ENCODE measurements at regions not wholly inside any gene's neighbourhood (a gene's known extent, or its start where the extent isn't known, plus 50 kb on each side); places are given as distances from the start of the nearest gene placed in this dataset.
"Not testable (repeated sequence)": the region's sequence is repeated elsewhere in the genome, so short reads cannot be mapped to it uniquely, and the experiment has no call there.

GRCh38 chr5:116900793-116901192 lies 326.2 kb upstream of the SEMA6A start:
- Mint-ChIP-seq H3K4me3 (no peak overlapping the region), H3K9me3 (peaks cover 0 to under 1% of the 10 kb centered on the region in 2 donors), H3K27ac (no peak overlapping the region), H3K4me1 (no peaks in the 10 kb centered on the region), H3K27me3 (peaks cover 7% of the 10 kb centered on the region)
- ATAC-seq: no peak
- DNase-seq: no peak

- Mint-ChIP-seq H3K9me3 (no peaks in the 10 kb centered on the region), H3K27me3 (peaks cover 7% of the 10 kb centered on the region), H3K4me1 (no peaks in the 10 kb centered on the region), H3K4me3 (no peak overlapping the region), H3K27ac (no peak overlapping the region)
- no peak for ATAC-seq
- DNase-seq: no peak
These were observed 324.3 kb upstream of the SEMA6A start for GRCh38 chr5:116898917-116899316.

GRCh38 chr5:116897291-116897690 lies 322.7 kb upstream of the SEMA6A start:
- peaks cover 7% of the 10 kb centered on the region for H3K27me3 Mint-ChIP-seq
- no peaks in the 10 kb centered on the region for H3K9me3 Mint-ChIP-seq
- H3K4me3 Mint-ChIP-seq: no peak overlapping the region
- H3K4me1 Mint-ChIP-seq: no peaks in the 10 kb centered on the region
- no peak for ATAC-seq
- H3K27ac Mint-ChIP-seq: no peak overlapping the region
- DNase-seq: no peak

- Mint-ChIP-seq H3K9me3 (no peaks in the 10 kb centered on the region), H3K4me1 (no peaks in the 10 kb centered on the region), H3K4me3 (no peak overlapping the region), H3K27ac (no peak overlapping the region), H3K27me3 (peaks cover 2% of the 10 kb centered on the region)
- ATAC-seq: no peak
- DNase-seq: no peak
These were observed 321.4 kb upstream of the SEMA6A start for GRCh38 chr5:116896001-116896400.

GRCh38 chr5:116892993-116893392 lies 318.4 kb upstream of the SEMA6A start:
- ATAC-seq: no peak
- no peaks in the 10 kb centered on the region for H3K27me3 Mint-ChIP-seq
- H3K9me3 Mint-ChIP-seq: no peaks in the 10 kb centered on the region
- DNase-seq: no peak
- H3K4me3 Mint-ChIP-seq: no peak overlapping the region
- no peak overlapping the region for H3K27ac Mint-ChIP-seq
- H3K4me1 Mint-ChIP-seq: no peaks in the 10 kb centered on the region

GRCh38 chr5:116887104-116887503 lies 312.5 kb upstream of the SEMA6A start:
- H3K27ac Mint-ChIP-seq: no peak overlapping the region
- H3K4me3 Mint-ChIP-seq: no peak overlapping the region
- ATAC-seq: no peak
- no peaks in the 10 kb centered on the region for H3K9me3 Mint-ChIP-seq
- peaks cover 1% of the 10 kb centered on the region for H3K27me3 Mint-ChIP-seq
- no peaks in the 10 kb centered on the region for H3K4me1 Mint-ChIP-seq
- no peak for DNase-seq

- H3K27ac Mint-ChIP-seq: no peak overlapping the region
- H3K27me3 Mint-ChIP-seq: peaks cover 8% of the 10 kb centered on the region
- DNase-seq (no peak), ATAC-seq (no peak)
- no peaks in the 10 kb centered on the region for H3K4me1 Mint-ChIP-seq
- no peak overlapping the region for H3K4me3 Mint-ChIP-seq
- peaks cover 0 to 7% of the 10 kb centered on the region in 2 donors for H3K9me3 Mint-ChIP-seq
These were observed 311.2 kb upstream of the SEMA6A start for GRCh38 chr5:116885825-116886224.

- Mint-ChIP-seq H3K9me3 (peaks cover 0 to 7% of the 10 kb centered on the region in 2 donors), H3K27ac (no peak overlapping the region), H3K4me1 (no peaks in the 10 kb centered on the region), H3K27me3 (peaks cover 8% of the 10 kb centered on the region), H3K4me3 (no peak overlapping the region)
- DNase-seq: no peak
- ATAC-seq: no peak
These were observed 309.3 kb upstream of the SEMA6A start for GRCh38 chr5:116883875-116884274.

- H3K27ac Mint-ChIP-seq: no peak overlapping the region
- H3K4me1 Mint-ChIP-seq: no peaks in the 10 kb centered on the region
- peaks cover 8% of the 10 kb centered on the region for H3K27me3 Mint-ChIP-seq
- DNase-seq (no peak), ATAC-seq (no peak)
- H3K4me3 Mint-ChIP-seq: no peak overlapping the region
- peaks cover 4 to 7% of the 10 kb centered on the region in 2 donors for H3K9me3 Mint-ChIP-seq
These were observed 307.4 kb upstream of the SEMA6A start for GRCh38 chr5:116881921-116882531.

- Mint-ChIP-seq H3K27ac (no peak overlapping the region), H3K27me3 (peaks cover 8% of the 10 kb centered on the region), H3K4me1 (no peaks in the 10 kb centered on the region), H3K9me3 (peaks cover 4 to 7% of the 10 kb centered on the region in 2 donors), H3K4me3 (no peak overlapping the region)
- ATAC-seq: no peak
- DNase-seq: no peak
These were observed 306.0 kb upstream of the SEMA6A start for GRCh38 chr5:116880601-116881000.

- no peak for ATAC-seq
- H3K4me3 Mint-ChIP-seq: no peak overlapping the region
- no peaks in the 10 kb centered on the region for H3K4me1 Mint-ChIP-seq
- DNase-seq: no peak
- peaks cover 4 to 7% of the 10 kb centered on the region in 2 donors for H3K9me3 Mint-ChIP-seq
- peaks cover 8% of the 10 kb centered on the region for H3K27me3 Mint-ChIP-seq
- H3K27ac Mint-ChIP-seq: no peak overlapping the region
These were observed 305.5 kb upstream of the SEMA6A start for GRCh38 chr5:116880150-116880549.

GRCh38 chr5:116876240-116876840 lies 301.7 kb upstream of the SEMA6A start:
- no peak overlapping the region for H3K4me3 Mint-ChIP-seq
- H3K9me3 Mint-ChIP-seq: peaks cover 1 to 4% of the 10 kb centered on the region in 2 donors
- ATAC-seq (no peak), DNase-seq (no peak)
- H3K27ac Mint-ChIP-seq: no peak overlapping the region
- H3K27me3 Mint-ChIP-seq: no peaks in the 10 kb centered on the region
- no peaks in the 10 kb centered on the region for H3K4me1 Mint-ChIP-seq

- Mint-ChIP-seq H3K4me3 (no peak overlapping the region), H3K4me1 (no peaks in the 10 kb centered on the region), H3K9me3 (peaks cover 4 to 15% of the 10 kb centered on the region in 2 donors), H3K27ac (no peak overlapping the region), H3K27me3 (peaks cover 9% of the 10 kb centered on the region)
- DNase-seq: no peak
- no peak for ATAC-seq
These were observed 298.4 kb upstream of the SEMA6A start for GRCh38 chr5:116872986-116873385.

- Mint-ChIP-seq H3K27me3 (peaks cover 9% of the 10 kb centered on the region), H3K9me3 (peaks cover 5 to 15% of the 10 kb centered on the region in 2 donors), H3K4me3 (no peak overlapping the region), H3K4me1 (no peaks in the 10 kb centered on the region), H3K27ac (no peak overlapping the region)
- ATAC-seq (no peak), DNase-seq (no peak)
These were observed 297.9 kb upstream of the SEMA6A start for GRCh38 chr5:116872486-116872885.

- H3K9me3 Mint-ChIP-seq: peaks cover 5 to 15% of the 10 kb centered on the region in 2 donors
- not testable (repeated sequence) for H3K27ac Mint-ChIP-seq, DNase-seq, ATAC-seq, H3K4me1 Mint-ChIP-seq, H3K4me3 Mint-ChIP-seq, H3K27me3 Mint-ChIP-seq
These were observed 293.2 kb upstream of the SEMA6A start for GRCh38 chr5:116867825-116868224.

- no peak for ATAC-seq
- no peak for DNase-seq
- Mint-ChIP-seq H3K4me3 (no peak overlapping the region), H3K27ac (no peak overlapping the region), H3K9me3 (peaks cover 5 to 15% of the 10 kb centered on the region in 2 donors), H3K27me3 (peaks cover 9% of the 10 kb centered on the region), H3K4me1 (no peaks in the 10 kb centered on the region)
These were observed 291.0 kb upstream of the SEMA6A start for GRCh38 chr5:116865651-116866050.

- H3K4me3 Mint-ChIP-seq: no peak overlapping the region
- peaks cover 5 to 10% of the 10 kb centered on the region in 2 donors for H3K9me3 Mint-ChIP-seq
These were observed 290.2 kb upstream of the SEMA6A start for GRCh38 chr5:116864838-116865190.

More at GRCh38 chr5:116864838-116865190, 290.2 kb upstream of the SEMA6A start:
- Mint-ChIP-seq H3K27ac (no peak overlapping the region), H3K4me1 (no peaks in the 10 kb centered on the region), H3K27me3 (peaks cover 3% of the 10 kb centered on the region)
- DNase-seq: no peak
- no peak for ATAC-seq

Data from stimulated activated naive CD8-positive, alpha-beta T cell treated with anti-CD3 and anti-CD28 coated beads, Interleukin-15, amount 100 ng/mL, for 72 hours (primary cell).